ENCODE measurements at regions not wholly inside any gene's neighbourhood (a gene's known extent, or its start where the extent isn't known, plus 50 kb on each side); places are given as distances from the start of the nearest gene placed in this dataset.

DNA sequence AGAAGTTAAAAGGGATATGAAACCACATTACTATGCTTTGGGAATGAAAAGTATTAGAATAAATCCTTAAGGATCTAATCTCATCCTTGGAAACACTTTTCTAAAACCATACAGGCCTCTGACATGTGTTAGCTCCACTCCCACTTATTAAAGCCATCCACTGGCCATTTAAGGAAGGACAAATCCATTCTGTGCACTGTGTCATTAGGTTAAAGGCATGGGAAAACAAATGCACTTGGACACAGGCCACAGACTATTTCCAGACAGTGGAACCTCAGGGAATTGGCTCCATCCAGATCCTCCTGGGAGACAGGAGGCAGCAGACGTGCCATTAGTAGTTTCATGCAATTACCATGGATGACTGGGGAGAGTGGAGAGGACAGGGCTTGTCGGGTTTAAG lies 454.9 kb downstream of the ENC1 start:
- TF ChIP-seq POLR2A (IDR thresholded peaks at IDR 0.05; ENCODE audit: borderline replicate concordance, extremely low read depth, insufficient read depth, insufficient read length) (no peak), POLR2AphosphoS5 (IDR thresholded peaks at IDR 0.05; ENCODE audit: low read depth, low read length) (no peak), SP1 (IDR thresholded peaks at IDR 0.05; ENCODE audit: low read depth) (no peak), YY1 (IDR thresholded peaks at IDR 0.05; ENCODE audit: extremely low read depth, insufficient replicate concordance, low read depth, low read length) (no peak), EZH2 (IDR thresholded peaks at IDR 0.05) (no peak), ELF1 (IDR thresholded peaks at IDR 0.05; ENCODE audit: borderline replicate concordance, low read depth) (no peak), EZH2phosphoT487 (IDR thresholded peaks at IDR 0.05; ENCODE audit: borderline replicate concordance) (no peak), CTCF (IDR thresholded peaks at IDR 0.05 in 2 of 3, conservative IDR thresholded peaks at IDR 0.05 in 1 of 3; ENCODE audit: borderline replicate concordance in 1 of 3, insufficient read depth in 1 of 3, low read depth in 2 of 3, low read length in 2 of 3) (no peak), FOSL1 (IDR thresholded peaks at IDR 0.05; ENCODE audit: low read depth) (no peak), ATF3 (IDR thresholded peaks at IDR 0.05) (no peak), ZNF274 (IDR thresholded peaks at IDR 0.05; ENCODE audit: low read depth, low read length) (no peak)
- TF ChIP-seq, protein P1, sequence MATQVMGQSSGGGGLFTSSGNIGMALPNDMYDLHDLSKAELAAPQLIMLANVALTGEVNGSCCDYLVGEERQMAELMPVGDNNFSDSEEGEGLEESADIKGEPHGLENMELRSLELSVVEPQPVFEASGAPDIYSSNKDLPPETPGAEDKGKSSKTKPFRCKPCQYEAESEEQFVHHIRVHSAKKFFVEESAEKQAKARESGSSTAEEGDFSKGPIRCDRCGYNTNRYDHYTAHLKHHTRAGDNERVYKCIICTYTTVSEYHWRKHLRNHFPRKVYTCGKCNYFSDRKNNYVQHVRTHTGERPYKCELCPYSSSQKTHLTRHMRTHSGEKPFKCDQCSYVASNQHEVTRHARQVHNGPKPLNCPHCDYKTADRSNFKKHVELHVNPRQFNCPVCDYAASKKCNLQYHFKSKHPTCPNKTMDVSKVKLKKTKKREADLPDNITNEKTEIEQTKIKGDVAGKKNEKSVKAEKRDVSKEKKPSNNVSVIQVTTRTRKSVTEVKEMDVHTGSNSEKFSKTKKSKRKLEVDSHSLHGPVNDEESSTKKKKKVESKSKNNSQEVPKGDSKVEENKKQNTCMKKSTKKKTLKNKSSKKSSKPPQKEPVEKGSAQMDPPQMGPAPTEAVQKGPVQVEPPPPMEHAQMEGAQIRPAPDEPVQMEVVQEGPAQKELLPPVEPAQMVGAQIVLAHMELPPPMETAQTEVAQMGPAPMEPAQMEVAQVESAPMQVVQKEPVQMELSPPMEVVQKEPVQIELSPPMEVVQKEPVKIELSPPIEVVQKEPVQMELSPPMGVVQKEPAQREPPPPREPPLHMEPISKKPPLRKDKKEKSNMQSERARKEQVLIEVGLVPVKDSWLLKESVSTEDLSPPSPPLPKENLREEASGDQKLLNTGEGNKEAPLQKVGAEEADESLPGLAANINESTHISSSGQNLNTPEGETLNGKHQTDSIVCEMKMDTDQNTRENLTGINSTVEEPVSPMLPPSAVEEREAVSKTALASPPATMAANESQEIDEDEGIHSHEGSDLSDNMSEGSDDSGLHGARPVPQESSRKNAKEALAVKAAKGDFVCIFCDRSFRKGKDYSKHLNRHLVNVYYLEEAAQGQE (IDR thresholded peaks at IDR 0.05; ENCODE audit: low read depth) = no peak
- TF ChIP-seq, protein P2, sequence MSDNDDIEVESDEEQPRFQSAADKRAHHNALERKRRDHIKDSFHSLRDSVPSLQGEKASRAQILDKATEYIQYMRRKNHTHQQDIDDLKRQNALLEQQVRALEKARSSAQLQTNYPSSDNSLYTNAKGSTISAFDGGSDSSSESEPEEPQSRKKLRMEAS (IDR thresholded peaks at IDR 0.05) = no peak
